Transverse colon (tissue), 4 donors: ENCODE measurements at regions not wholly inside any gene's neighbourhood (a gene's known extent, or its start where the extent isn't known, plus 50 kb on each side); places are given as distances from the start of the nearest gene placed in this dataset.

Source experiments
- CTCF ChIP-seq, 5 experiments: fragments of 200-600 bp in 3 of 5; fragments of 450-650 bp in 2 of 5; sonication (generic) in 3 of 5; IDR thresholded peaks; 1 replicate in 2 of 5; 2 replicates in 3 of 5; pipeline ENCODE4 v1.5.1; 2016 to 2017; ENCODE audit warnings: antibody characterized with exemption in 5 of 5, inconsistent platforms in 3 of 5, mild to moderate bottlenecking in 2 of 5, moderate library complexity in 1 of 5
- EP300 ChIP-seq: sonication (generic); formaldehyde crosslinking; IDR thresholded peaks from one replicate; pipeline ENCODE4 v1.6.1; 2017; ENCODE audit warnings: antibody characterized with exemption, low read depth
- POLR2A ChIP-seq: fragments of 450-650 bp; IDR thresholded peaks from one replicate; pipeline ENCODE4 v1.6.1; 2016; ENCODE audit warnings: antibody characterized with exemption, mild to moderate bottlenecking, moderate library complexity
- POLR2AphosphoS5 ChIP-seq, 3 donors: sonication (generic); formaldehyde crosslinking; IDR thresholded peaks; one replicate each; pipeline ENCODE4 v1.6.1; 2016; ENCODE audit warnings: antibody characterized with exemption in 3 of 3

GRCh38 chr15:58369261-58369701 lies 62.5 kb upstream of the LIPC start:
- no peak for TF ChIP-seq POLR2A
- TF ChIP-seq CTCF (IDR thresholded peaks at IDR 0.05): no peak
- TF ChIP-seq POLR2AphosphoS5 (IDR thresholded peaks at IDR 0.05): no peak
- no peak for TF ChIP-seq EP300
